AG08396 (cell line): ENCODE measurements at regions not wholly inside any gene's neighbourhood (a gene's known extent, or its start where the extent isn't known, plus 50 kb on each side); places are given as distances from the start of the nearest gene placed in this dataset.

Source experiments
- DNase-seq: peaks from one replicate; pipeline ENCODE4 v3.0.0; 2012; ENCODE audit warnings: low spot score, mixed read lengths

DNA sequence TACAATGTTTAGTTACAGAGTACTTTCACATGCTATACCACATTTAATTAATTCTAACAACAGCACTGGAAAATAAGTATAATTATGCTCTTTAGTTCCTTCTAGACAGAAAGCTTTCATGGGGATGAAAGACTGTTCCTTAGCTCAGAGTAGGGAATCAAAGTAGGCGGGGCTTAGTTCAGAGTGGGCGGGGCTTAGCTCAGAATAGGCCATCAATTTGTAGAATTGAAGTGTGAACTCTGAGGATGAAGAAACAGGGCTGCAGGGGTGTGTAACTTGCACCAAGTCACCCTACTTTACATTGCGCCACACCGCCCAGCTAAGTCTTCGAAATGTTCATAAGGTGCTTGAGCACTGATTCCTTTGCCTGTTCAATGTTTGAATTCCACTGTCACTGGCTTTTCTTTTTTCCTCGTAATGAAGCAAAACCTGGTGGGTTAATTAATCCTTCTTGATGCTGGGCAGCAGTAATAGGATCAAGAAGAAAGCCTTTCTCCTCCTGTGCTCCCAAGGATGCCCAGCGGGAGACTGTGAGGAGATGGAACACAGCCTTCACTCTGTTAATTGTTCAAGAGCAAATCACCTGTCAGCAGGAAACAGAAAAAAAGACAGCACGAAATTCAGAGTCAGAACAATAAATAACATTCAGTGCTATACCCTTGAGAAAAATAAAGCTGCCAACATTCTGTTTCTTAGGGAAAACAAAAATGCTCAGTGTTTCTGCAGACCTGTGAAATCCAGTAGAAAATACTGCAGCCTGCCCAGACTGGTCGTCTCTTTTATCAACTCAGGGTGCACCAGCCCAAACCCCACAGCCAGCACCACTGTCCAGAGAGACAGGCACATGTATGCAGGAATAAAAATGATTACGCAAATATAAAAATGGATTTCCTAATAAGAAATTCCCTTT lies 66.5 kb upstream of the CAMK1G start:
- no peak for DNase-seq

- DNase-seq = no peak
These were observed 65.8 kb upstream of the CAMK1G start for GRCh38 chr1:209517681-209518050.

GRCh38 chr1:209519786-209520185 lies 63.7 kb upstream of the CAMK1G start:
- no peak for DNase-seq

DNA sequence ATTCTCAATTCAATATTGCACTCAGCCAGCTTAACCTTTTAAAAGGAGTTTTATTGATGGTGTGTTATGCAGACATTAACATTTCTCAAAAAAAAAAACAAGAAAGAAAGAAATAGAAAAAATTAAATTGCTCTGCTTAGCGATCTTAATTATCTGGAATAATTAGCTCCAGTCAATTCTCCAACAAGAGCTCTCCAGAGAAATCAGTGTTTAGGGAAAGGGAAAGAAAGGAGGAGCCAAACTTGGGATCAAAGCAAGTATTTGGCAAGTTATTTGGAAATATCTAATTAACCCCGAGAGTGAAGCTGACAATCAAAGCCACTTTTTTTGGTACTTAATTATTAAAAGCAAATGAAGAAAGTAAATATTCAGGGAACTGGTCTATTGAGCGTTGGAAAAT lies 60.7 kb upstream of the CAMK1G start:
- DNase-seq = no peak

GRCh38 chr1:209526137-209526536 lies 57.4 kb upstream of the CAMK1G start:
- DNase-seq = no peak

DNA sequence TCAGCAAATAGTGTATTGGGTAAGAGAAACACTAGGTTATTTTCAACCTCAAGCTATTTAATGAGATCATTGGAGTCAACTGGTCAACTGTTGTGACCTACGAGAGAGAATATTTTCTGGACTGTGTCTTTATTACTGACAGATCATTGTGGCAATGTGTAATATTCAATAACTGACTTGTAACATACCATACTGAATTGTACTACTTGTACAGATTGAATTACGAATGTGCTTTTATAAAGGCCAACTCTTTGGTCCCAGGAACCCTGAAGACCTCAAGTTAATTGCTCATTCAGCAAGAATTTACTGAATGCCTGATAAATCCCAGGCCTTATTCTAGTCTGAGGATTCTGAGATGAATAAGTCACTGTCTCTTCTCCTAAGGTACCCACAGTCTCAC lies 56.1 kb upstream of the CAMK1G start:
- no peak for DNase-seq

DNA sequence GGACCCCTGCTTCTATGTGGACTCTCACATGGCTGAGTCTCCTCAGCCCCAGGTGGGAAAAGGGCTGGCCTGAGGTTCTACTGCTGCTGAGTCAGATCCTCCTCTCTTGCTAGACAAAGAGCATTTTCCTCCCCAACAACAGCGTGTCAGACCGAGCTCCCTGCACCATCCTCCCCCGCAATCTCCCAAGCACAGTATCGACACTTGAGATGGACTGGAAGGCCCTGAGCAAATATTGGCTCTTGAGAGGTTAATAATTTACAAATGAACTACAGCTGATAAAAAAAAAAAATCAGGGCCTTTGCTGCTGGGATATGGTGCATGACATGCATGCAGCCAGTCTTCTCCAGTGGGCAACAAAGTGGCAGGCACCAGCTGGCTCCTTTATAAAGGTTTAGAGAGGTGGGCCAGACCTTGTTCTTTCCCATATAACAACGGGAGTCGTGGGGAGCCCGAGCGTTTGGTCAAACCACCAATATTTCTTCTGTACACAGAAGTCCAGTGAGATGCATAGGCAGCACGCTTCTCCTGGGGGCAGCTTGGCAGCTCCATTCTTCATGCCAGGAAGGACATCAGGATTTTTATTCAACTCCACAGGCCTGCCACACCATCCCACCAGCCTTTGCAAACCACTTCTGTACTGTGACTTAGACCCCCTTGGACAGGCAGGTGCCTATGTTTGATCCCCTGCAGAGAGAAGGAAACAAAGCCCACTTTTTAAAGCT lies 55.4 kb upstream of the CAMK1G start:
- DNase-seq = no peak

GRCh38 chr1:209529233-209529632 lies 54.3 kb upstream of the CAMK1G start:
- DNase-seq = no peak

- no peak for DNase-seq
These were observed 52.5 kb upstream of the CAMK1G start for GRCh38 chr1:209531006-209531405.

DNA sequence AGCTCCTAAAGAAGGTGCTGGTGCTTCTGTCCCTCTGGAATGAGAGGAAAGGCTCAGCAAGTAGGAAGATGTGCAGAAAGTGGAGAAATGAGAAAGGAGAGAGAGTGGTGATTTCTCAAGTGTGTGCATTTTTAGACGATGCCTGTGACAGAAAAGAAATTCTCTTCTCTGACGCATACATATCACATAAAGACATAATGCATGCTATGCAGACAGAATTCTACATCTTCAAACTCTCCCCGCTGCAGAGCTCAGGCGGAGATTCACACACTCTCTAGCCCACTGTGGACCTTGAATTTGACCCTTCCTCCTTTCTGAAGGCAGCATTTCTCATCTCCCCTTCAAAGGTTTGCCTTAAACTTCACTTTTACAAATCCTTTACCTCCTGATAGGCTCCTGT lies 52.0 kb upstream of the CAMK1G start:
- DNase-seq = no peak
